ENCODE measurements at regions not wholly inside any gene's neighbourhood (a gene's known extent, or its start where the extent isn't known, plus 50 kb on each side); places are given as distances from the start of the nearest gene placed in this dataset.
A peak's percentile ranks its signal among the peaks of the same experiment; 100 is the strongest.

DNA sequence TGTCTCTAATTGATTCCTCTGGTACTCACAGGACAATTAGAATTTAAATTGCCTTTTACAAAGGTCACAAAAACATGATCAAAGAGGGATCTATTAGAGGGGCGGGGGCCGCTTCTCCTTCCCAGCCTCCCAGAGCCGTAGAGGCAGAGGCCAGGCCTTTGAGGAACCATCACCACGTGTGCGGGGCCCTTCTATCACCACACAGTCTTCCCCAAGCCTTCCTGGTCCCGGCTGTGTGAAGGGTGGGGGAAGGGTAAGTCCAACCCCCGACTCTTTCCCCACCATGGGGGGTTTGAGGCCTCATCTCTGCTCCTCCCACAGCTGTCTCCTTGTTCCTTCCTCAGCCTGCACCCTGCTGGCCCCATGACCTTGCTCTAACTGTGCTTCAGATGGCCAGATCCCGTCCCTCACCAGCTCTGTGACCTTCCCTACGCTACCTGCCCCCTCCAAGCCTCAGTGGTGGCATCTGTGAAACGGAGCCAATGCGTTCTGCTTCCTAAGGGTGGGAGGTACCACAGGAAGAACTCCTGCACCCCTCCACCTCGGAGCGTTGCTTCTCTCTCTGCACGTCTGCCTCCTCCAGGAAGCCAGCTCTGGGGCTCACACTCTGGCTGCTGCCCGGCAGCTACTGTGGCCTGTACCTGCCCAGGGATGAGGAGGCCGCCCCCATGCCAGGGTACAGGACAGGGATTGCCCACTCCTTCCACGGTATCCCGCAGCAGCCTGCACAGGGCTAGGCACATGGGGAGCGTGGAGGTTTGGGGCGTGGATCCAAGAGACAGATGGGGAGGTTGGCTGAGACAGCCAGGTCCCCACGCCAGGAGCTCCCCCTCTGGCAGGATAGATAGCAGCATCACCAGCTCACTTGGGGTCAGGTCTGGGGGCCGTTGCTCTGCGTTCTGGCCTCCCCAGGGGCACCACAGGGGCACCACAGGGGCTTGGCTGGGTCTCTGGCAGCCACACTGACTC is 83.8 kb downstream of the LINGO1 start:
- H3K9me3 Mint-ChIP-seq = no peaks in the 10 kb centered on the region
- no peaks in the 10 kb centered on the region for H3K36me3 Mint-ChIP-seq (ENCODE audit: low read depth)
- no peak for DNase-seq (ENCODE audit: low read depth, low spot score)
- TF ChIP-seq, protein P1, sequence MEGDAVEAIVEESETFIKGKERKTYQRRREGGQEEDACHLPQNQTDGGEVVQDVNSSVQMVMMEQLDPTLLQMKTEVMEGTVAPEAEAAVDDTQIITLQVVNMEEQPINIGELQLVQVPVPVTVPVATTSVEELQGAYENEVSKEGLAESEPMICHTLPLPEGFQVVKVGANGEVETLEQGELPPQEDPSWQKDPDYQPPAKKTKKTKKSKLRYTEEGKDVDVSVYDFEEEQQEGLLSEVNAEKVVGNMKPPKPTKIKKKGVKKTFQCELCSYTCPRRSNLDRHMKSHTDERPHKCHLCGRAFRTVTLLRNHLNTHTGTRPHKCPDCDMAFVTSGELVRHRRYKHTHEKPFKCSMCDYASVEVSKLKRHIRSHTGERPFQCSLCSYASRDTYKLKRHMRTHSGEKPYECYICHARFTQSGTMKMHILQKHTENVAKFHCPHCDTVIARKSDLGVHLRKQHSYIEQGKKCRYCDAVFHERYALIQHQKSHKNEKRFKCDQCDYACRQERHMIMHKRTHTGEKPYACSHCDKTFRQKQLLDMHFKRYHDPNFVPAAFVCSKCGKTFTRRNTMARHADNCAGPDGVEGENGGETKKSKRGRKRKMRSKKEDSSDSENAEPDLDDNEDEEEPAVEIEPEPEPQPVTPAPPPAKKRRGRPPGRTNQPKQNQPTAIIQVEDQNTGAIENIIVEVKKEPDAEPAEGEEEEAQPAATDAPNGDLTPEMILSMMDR (conservative IDR thresholded peaks at IDR 0.05) = no peak
- peak overlapping the region; percentile 95 for H3K27ac Mint-ChIP-seq (ENCODE audit: unreplicated experiment)
- peaks cover 58% of the 10 kb centered on the region for H3K4me1 Mint-ChIP-seq
- no peaks in the 10 kb centered on the region for H3K27me3 Mint-ChIP-seq (ENCODE audit: low read depth)
- H3K4me3 Mint-ChIP-seq = no peak overlapping the region

DNA sequence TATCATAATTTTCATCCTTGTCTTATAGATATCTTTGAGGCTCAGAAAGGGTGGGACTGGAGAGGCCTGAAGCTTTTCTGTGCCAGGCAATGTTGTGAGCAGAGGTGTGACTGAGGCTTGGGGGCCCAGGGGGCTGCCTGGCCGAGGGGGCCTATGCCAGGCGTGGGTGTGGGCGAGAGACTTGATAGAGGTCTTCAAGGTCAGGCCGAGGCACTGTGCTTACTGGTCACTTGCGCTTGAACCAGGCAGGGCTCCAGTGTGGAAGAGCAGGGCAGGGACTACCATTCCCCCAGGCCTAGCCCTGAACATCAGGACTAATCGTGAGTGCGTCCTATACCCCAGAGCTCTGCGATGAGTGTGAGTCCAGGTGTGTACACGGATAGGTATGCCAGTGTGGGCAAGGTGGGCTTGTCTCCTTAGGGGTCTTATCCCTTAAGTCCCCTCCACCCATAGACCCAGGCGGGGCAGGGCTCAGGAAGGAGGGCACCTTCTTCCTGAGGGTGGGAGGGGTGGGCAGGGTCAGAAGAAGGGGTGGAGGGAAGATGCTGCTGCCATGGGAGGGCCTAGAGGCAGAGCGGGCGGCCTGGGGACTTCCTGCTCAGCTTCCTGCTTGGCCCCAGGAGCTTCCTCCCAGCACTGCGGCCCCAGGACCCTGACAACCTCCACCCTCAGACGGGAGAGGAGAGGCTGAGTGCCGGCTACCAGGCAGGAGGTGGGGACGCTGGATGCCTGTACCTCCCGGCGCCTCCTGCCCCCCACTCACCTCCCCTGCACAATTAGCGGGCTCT is 84.7 kb downstream of the LINGO1 start:
- Mint-ChIP-seq H3K36me3 (ENCODE audit: low read depth) (no peaks in the 10 kb centered on the region), H3K4me1 (peaks cover 54% of the 10 kb centered on the region), H3K27me3 (ENCODE audit: low read depth) (no peaks in the 10 kb centered on the region), H3K9me3 (no peaks in the 10 kb centered on the region), H3K27ac (ENCODE audit: unreplicated experiment) (peak overlapping the region; percentile 71), H3K4me3 (no peak overlapping the region)
- TF ChIP-seq, protein P1 (conservative IDR thresholded peaks at IDR 0.05) = no peak
- DNase-seq (ENCODE audit: low read depth, low spot score) = no peak

DNA sequence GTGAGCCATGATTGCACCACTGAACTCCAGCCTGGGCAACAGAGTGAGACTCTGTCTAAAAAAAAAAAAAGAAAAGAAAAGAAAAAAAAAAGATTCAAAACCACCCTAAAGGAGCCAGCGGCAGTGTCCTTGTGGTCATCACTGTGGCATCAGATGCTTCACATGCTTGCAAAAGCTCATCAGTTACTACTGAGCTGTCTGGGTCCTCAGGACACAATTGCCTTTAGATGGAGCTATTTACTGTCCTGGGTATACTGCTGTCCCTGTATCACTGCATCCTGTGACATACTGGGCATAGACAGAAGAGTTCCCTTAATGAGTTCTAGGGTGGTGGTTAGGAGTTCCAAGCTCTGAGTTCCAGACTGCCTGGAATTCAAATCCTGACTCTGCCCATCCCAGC is 85.8 kb downstream of the LINGO1 start:
- Mint-ChIP-seq H3K27ac (ENCODE audit: unreplicated experiment) (no peak overlapping the region), H3K4me1 (peaks cover 56% of the 10 kb centered on the region), H3K27me3 (ENCODE audit: low read depth) (no peaks in the 10 kb centered on the region), H3K36me3 (ENCODE audit: low read depth) (no peaks in the 10 kb centered on the region), H3K9me3 (no peaks in the 10 kb centered on the region), H3K4me3 (no peak overlapping the region)
- DNase-seq (ENCODE audit: low read depth, low spot score) = no peak
- TF ChIP-seq, protein P1 (conservative IDR thresholded peaks at IDR 0.05) = no peak

DNA sequence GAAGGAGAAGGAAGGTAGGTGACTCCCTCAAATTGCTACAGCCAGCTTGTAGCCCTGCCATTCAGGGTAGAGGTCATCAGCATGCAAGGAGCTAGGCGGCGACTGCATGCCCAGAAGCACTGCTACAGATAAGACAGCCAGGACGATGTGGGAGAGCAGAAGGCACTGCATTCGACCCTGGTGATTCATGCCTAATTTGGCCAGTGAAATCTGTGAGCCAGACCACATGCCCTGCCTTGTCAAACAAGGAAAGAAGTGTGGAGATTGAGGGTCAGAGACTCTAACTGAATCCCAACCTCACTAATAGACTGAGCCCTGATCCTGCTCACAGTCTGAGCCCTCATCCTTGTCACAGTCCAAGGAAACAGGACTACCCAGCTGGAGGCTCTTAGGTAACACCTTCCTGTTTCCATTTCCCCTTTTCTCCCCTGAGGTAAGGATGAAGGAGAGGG is 86.6 kb downstream of the LINGO1 start:
- DNase-seq (ENCODE audit: low read depth, low spot score) = no peak
- H3K27me3 Mint-ChIP-seq (ENCODE audit: low read depth) = no peaks in the 10 kb centered on the region
- no peak overlapping the region for H3K27ac Mint-ChIP-seq (ENCODE audit: unreplicated experiment)
- no peaks in the 10 kb centered on the region for H3K36me3 Mint-ChIP-seq (ENCODE audit: low read depth)
- TF ChIP-seq, protein P1 (conservative IDR thresholded peaks at IDR 0.05) = no peak
- peaks cover 57% of the 10 kb centered on the region for H3K4me1 Mint-ChIP-seq
- no peak overlapping the region for H3K4me3 Mint-ChIP-seq
- H3K9me3 Mint-ChIP-seq = no peaks in the 10 kb centered on the region

DNA sequence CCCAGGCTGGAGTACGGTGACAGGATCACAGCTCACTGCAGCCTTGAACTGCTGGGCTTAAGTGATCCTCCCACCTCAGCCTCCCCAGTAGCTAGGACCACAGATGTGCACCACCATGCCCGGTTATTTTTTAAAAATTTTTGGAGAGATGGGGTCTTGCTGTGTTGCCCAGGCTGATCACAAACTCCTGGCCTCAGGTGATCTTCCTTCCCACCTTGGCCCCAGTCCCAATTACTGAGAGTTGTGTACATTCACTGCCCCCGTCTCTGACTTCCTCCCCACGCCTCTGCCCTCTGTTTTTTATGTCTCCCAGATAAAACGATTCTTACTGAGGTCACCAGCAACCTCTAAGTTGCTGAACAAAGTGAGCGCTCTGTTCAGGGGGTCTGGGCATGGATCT is 87.7 kb downstream of the LINGO1 start:
- H3K36me3 Mint-ChIP-seq (ENCODE audit: low read depth) = no peaks in the 10 kb centered on the region
- H3K27ac Mint-ChIP-seq (ENCODE audit: unreplicated experiment) = peak overlapping the region; percentile 5
- no peaks in the 10 kb centered on the region for H3K9me3 Mint-ChIP-seq
- H3K4me3 Mint-ChIP-seq = peak overlapping the region; percentile 5
- TF ChIP-seq, protein P1 (conservative IDR thresholded peaks at IDR 0.05) = no peak
- DNase-seq (ENCODE audit: low read depth, low spot score) = no peak
- H3K4me1 Mint-ChIP-seq = peaks cover 62% of the 10 kb centered on the region
- no peaks in the 10 kb centered on the region for H3K27me3 Mint-ChIP-seq (ENCODE audit: low read depth)
